Activated CD8-positive, alpha-beta T cell treated with anti-CD3 and anti-CD28 coated beads, Interleukin-2, amount 10 ng/mL, durations not matched to agents 7 days and 5 days (primary cell): ENCODE measurements at regions not wholly inside any gene's neighbourhood (a gene's known extent, or its start where the extent isn't known, plus 50 kb on each side); places are given as distances from the start of the nearest gene placed in this dataset.

Source experiments
- ATAC-seq: fragments of 150-1000 bp; cut with Tn5 transposase; one replicate; pipeline ENCODE4 v1.10.0; 2021; ENCODE audit warnings: moderate library complexity
- CTCF ChIA-PET: fragments of 350-600 bp; sonication (Branson Sonifier 250); formaldehyde crosslinking; loops from one replicate; lab custom pipeline; 2021; ENCODE audit warnings: antibody characterized with exemption; lab: Charles Lee
- POLR2A ChIA-PET: fragments of 350-600 bp; sonication (Branson Sonifier 250); formaldehyde crosslinking; loops from one replicate; lab custom pipeline; 2021; ENCODE audit warnings: antibody characterized with exemption; lab: Charles Lee
- DNase-seq: peaks from one replicate; pipeline ENCODE4 v3.0.0-alpha.2; 2020
- H3K27ac Mint-ChIP-seq: one replicate; pipeline ENCODE4 v1.8.0; 2021; ENCODE audit warnings: mild to moderate bottlenecking, mixed read lengths
- H3K27me3 Mint-ChIP-seq: one replicate; pipeline ENCODE4 v1.8.0; 2021; ENCODE audit warnings: low read depth, mixed read lengths
- H3K36me3 Mint-ChIP-seq: one replicate; pipeline ENCODE4 v1.8.0; 2021; ENCODE audit warnings: low read depth, mixed read lengths
- H3K4me1 Mint-ChIP-seq: one replicate; pipeline ENCODE4 v1.8.0; 2021; ENCODE audit warnings: low read depth, mixed read lengths
- H3K4me3 Mint-ChIP-seq: one replicate; pipeline ENCODE4 v1.8.0; 2021; ENCODE audit warnings: mild to moderate bottlenecking, mixed read lengths
- H3K9me3 Mint-ChIP-seq: one replicate; pipeline ENCODE4 v1.8.0; 2022; ENCODE audit warnings: mixed read lengths; ENCODE audit not compliant: insufficient read depth

GRCh38 chr11:116193321-116194131 is 579.3 kb downstream of the BUD13 start:
- DNase-seq (no peak), ATAC-seq (no peak)
- no peaks in the 10 kb centered on the region for H3K9me3 Mint-ChIP-seq
- no peaks in the 10 kb centered on the region for H3K36me3 Mint-ChIP-seq
- no peak overlapping the region for H3K27ac Mint-ChIP-seq
- H3K4me3 Mint-ChIP-seq: no peak overlapping the region
- ChIA-PET CTCF (no interaction called here), POLR2A (no interaction called here)
- H3K4me1 Mint-ChIP-seq: no peaks in the 10 kb centered on the region
- H3K27me3 Mint-ChIP-seq: peaks cover 15% of the 10 kb centered on the region

- ATAC-seq (no peak), DNase-seq (no peak)
- H3K27me3 Mint-ChIP-seq: peaks cover 15% of the 10 kb centered on the region
- no peaks in the 10 kb centered on the region for H3K36me3 Mint-ChIP-seq
- no peak overlapping the region for H3K27ac Mint-ChIP-seq
- H3K9me3 Mint-ChIP-seq: no peaks in the 10 kb centered on the region
- ChIA-PET CTCF (no interaction called here), POLR2A (no interaction called here)
- H3K4me1 Mint-ChIP-seq: no peaks in the 10 kb centered on the region
- H3K4me3 Mint-ChIP-seq: no peak overlapping the region
Measured at GRCh38 chr11:116192509-116193210, 580.1 kb downstream of the BUD13 start.

- CTCF ChIA-PET: no interaction called here
Measured at GRCh38 chr11:116190861-116191260, 581.9 kb downstream of the BUD13 start.

GRCh38 chr11:116189408-116190170 is 583.2 kb downstream of the BUD13 start:
- DNase-seq (no peak), ATAC-seq (no peak)
- peaks cover 15% of the 10 kb centered on the region for H3K27me3 Mint-ChIP-seq
- no peaks in the 10 kb centered on the region for H3K9me3 Mint-ChIP-seq
- POLR2A ChIA-PET: interaction anchor here (0.7 kb wide), 1 partner anchor 685 kb away, joined by 3 read pairs; the partner anchor contains the start of gene CADM1
- H3K4me3 Mint-ChIP-seq: no peak overlapping the region
- H3K4me1 Mint-ChIP-seq: no peaks in the 10 kb centered on the region
- CTCF ChIA-PET: no interaction called here
- no peaks in the 10 kb centered on the region for H3K36me3 Mint-ChIP-seq
- no peak overlapping the region for H3K27ac Mint-ChIP-seq

More at GRCh38 chr11:116190861-116191260, 581.9 kb downstream of the BUD13 start:
- no peaks in the 10 kb centered on the region for H3K9me3 Mint-ChIP-seq
- no peaks in the 10 kb centered on the region for H3K4me1 Mint-ChIP-seq
- ATAC-seq (no peak), DNase-seq (no peak)
- no peak overlapping the region for H3K27ac Mint-ChIP-seq
- no peak overlapping the region for H3K4me3 Mint-ChIP-seq
- H3K27me3 Mint-ChIP-seq: peaks cover 15% of the 10 kb centered on the region
- POLR2A ChIA-PET: no interaction called here
- no peaks in the 10 kb centered on the region for H3K36me3 Mint-ChIP-seq

- ChIA-PET POLR2A (no interaction called here), CTCF (no interaction called here)
- no peaks in the 10 kb centered on the region for H3K9me3 Mint-ChIP-seq
- peaks cover 7% of the 10 kb centered on the region for H3K27me3 Mint-ChIP-seq
- no peak overlapping the region for H3K27ac Mint-ChIP-seq
- no peaks in the 10 kb centered on the region for H3K36me3 Mint-ChIP-seq
- no peaks in the 10 kb centered on the region for H3K4me1 Mint-ChIP-seq
- no peak for DNase-seq
- no peak overlapping the region for H3K4me3 Mint-ChIP-seq
- ATAC-seq: no peak
Measured at GRCh38 chr11:116188350-116188749, 584.4 kb downstream of the BUD13 start.

GRCh38 chr11:116187026-116187425 is 585.8 kb downstream of the BUD13 start:
- no peak overlapping the region for H3K27ac Mint-ChIP-seq
- POLR2A ChIA-PET: no interaction called here
- CTCF ChIA-PET: no interaction called here
- no peak overlapping the region for H3K4me3 Mint-ChIP-seq
- ATAC-seq (no peak), DNase-seq (no peak)
- no peaks in the 10 kb centered on the region for H3K9me3 Mint-ChIP-seq
- H3K36me3 Mint-ChIP-seq: no peaks in the 10 kb centered on the region
- no peaks in the 10 kb centered on the region for H3K4me1 Mint-ChIP-seq
- peaks cover 3% of the 10 kb centered on the region for H3K27me3 Mint-ChIP-seq

GRCh38 chr11:116185551-116185950 is 587.2 kb downstream of the BUD13 start:
- ChIA-PET POLR2A (no interaction called here), CTCF (no interaction called here)
- H3K4me1 Mint-ChIP-seq: no peaks in the 10 kb centered on the region
- H3K9me3 Mint-ChIP-seq: no peaks in the 10 kb centered on the region
- no peak for ATAC-seq
- H3K27ac Mint-ChIP-seq: no peak overlapping the region
- H3K27me3 Mint-ChIP-seq: peaks cover 3% of the 10 kb centered on the region
- H3K4me3 Mint-ChIP-seq: no peak overlapping the region
- no peaks in the 10 kb centered on the region for H3K36me3 Mint-ChIP-seq
- no peak for DNase-seq

- Mint-ChIP-seq H3K27ac (no peak overlapping the region), H3K36me3 (no peaks in the 10 kb centered on the region), H3K9me3 (no peaks in the 10 kb centered on the region), H3K4me3 (no peak overlapping the region), H3K27me3 (peaks cover 3% of the 10 kb centered on the region), H3K4me1 (no peaks in the 10 kb centered on the region)
- no peak for DNase-seq
- ATAC-seq: no peak
- CTCF ChIA-PET: no interaction called here
- POLR2A ChIA-PET: no interaction called here
Measured at GRCh38 chr11:116184763-116185162, 588.0 kb downstream of the BUD13 start.

GRCh38 chr11:116182356-116182966 is 590.3 kb downstream of the BUD13 start:
- H3K36me3 Mint-ChIP-seq: no peaks in the 10 kb centered on the region
- no peak for ATAC-seq
- H3K4me3 Mint-ChIP-seq: no peak overlapping the region
- H3K4me1 Mint-ChIP-seq: no peaks in the 10 kb centered on the region
- no peaks in the 10 kb centered on the region for H3K9me3 Mint-ChIP-seq
- DNase-seq: no peak
- H3K27ac Mint-ChIP-seq: no peak overlapping the region
- ChIA-PET CTCF (no interaction called here), POLR2A (no interaction called here)
- H3K27me3 Mint-ChIP-seq: no peaks in the 10 kb centered on the region

GRCh38 chr11:116180806-116181600 is 591.8 kb downstream of the BUD13 start:
- peaks cover 1% of the 10 kb centered on the region for H3K4me1 Mint-ChIP-seq
- DNase-seq (no peak), ATAC-seq (no peak)
- H3K4me3 Mint-ChIP-seq: no peak overlapping the region
- no peak overlapping the region for H3K27ac Mint-ChIP-seq
- no peaks in the 10 kb centered on the region for H3K36me3 Mint-ChIP-seq
- ChIA-PET POLR2A (no interaction called here), CTCF (no interaction called here)
- no peaks in the 10 kb centered on the region for H3K9me3 Mint-ChIP-seq
- H3K27me3 Mint-ChIP-seq: no peaks in the 10 kb centered on the region

- no peaks in the 10 kb centered on the region for H3K9me3 Mint-ChIP-seq
- ChIA-PET POLR2A (no interaction called here), CTCF (no interaction called here)
- H3K27ac Mint-ChIP-seq: no peak overlapping the region
- DNase-seq: no peak
- ATAC-seq: no peak
- H3K4me3 Mint-ChIP-seq: no peak overlapping the region
- no peaks in the 10 kb centered on the region for H3K27me3 Mint-ChIP-seq
- H3K36me3 Mint-ChIP-seq: no peaks in the 10 kb centered on the region
- H3K4me1 Mint-ChIP-seq: peaks cover 1% of the 10 kb centered on the region
Measured at GRCh38 chr11:116179401-116179800, 593.4 kb downstream of the BUD13 start.
